ENCODE measurements at regions not wholly inside any gene's neighbourhood (a gene's known extent, or its start where the extent isn't known, plus 50 kb on each side); places are given as distances from the start of the nearest gene placed in this dataset.

GRCh38 chr14:75333606-75334548 lies 55.2 kb downstream of the FOS start:
- Histone ChIP-seq H3K9me3 (no peaks in the 10 kb centered on the region), H3K4me1 (peaks cover 9 to 13% of the 10 kb centered on the region in 2 donors), H3K27me3 (no peaks in the 10 kb centered on the region), H3K27ac (peak overlapping the region; percentile 56 to 68 (median 62)), H3K4me3 (no peak overlapping the region), H3K36me3 (no peaks in the 10 kb centered on the region)
- in situ Hi-C loops (cut with MboI; ENCODE audit: low sequenced_read_pairs in 4 of 4) (no loop called here), intact Hi-C loops (cut with DNase I; ENCODE audit: low total_unique reads) (no loop called here)
- ATAC-seq (peak; percentile 28 to 44), DNase-seq (peak in 1 of 2 donors; percentile 49)
- TF ChIP-seq CTCF (IDR thresholded peaks at IDR 0.05 in 4 of 5, conservative IDR thresholded peaks at IDR 0.05 in 1 of 5): no peak
- TF ChIP-seq POLR2A (IDR thresholded peaks at IDR 0.05): peak; percentile 12 to 34

DNA sequence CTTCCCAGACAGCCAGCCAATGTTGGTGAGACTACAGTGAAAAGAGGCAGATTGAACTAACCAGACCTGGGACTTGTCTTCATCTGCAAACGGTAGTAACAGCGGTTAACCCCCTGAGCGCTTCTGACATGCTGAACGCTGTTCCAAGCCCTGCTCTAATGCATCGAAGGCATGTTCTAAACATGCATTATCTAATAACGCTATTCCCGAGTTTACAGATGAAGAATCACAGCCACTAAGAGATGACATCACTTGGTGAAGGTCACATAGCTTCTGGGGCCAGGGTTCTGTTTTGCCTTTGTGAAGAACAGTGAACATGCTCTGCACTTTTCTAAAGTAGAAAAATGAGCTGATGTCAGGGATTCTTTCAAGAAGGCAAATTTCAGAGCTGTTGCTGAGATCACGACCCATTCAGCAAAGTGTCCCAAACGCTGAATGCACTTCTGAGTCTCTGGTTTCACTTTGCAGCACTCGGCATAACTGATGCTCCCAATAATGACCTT lies 56.0 kb downstream of the FOS start:
- peak overlapping the region; percentile 56 to 68 (median 62) for H3K27ac ChIP-seq
- intact Hi-C loops (cut with DNase I; ENCODE audit: low total_unique reads): no loop called here
- H3K36me3 ChIP-seq: no peaks in the 10 kb centered on the region
- H3K4me3 ChIP-seq: peak overlapping the region in 2 of 4 donors; percentile 7 to 30
- ATAC-seq (peak; percentile 2 to 17), DNase-seq (no peak)
- in situ Hi-C loops (cut with MboI; ENCODE audit: low sequenced_read_pairs in 4 of 4): no loop called here
- TF ChIP-seq POLR2A (IDR thresholded peaks at IDR 0.05) (no peak), CTCF (IDR thresholded peaks at IDR 0.05 in 4 of 5, conservative IDR thresholded peaks at IDR 0.05 in 1 of 5) (no peak)
- no peaks in the 10 kb centered on the region for H3K27me3 ChIP-seq
- H3K4me1 ChIP-seq: peaks cover 17 to 20% of the 10 kb centered on the region in 2 donors
- no peaks in the 10 kb centered on the region for H3K9me3 ChIP-seq

DNA sequence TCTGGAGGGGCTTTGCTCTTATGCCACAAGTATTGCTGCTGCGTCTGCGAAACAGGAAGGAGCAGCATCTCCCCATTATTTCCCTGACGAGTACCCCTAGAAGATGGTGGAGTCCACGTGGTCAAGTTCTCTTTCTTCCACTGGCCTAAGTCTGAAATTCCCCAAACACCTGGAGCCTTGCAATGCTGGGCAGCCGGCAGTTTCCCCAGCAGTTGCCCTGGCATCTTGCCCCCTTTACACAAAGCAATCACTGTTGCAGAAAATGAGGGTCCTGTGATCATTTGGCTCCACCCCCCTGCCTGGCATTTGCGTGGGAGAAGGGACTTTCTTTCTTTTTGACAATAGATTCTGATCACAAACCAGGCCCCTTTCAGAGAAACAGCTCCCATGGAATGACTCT lies 56.9 kb downstream of the FOS start:
- TF ChIP-seq CTCF (IDR thresholded peaks at IDR 0.05 in 4 of 5, conservative IDR thresholded peaks at IDR 0.05 in 1 of 5): no peak
- DNase-seq (no peak), ATAC-seq (no peak)
- H3K27me3 ChIP-seq: no peaks in the 10 kb centered on the region
- in situ Hi-C loops (cut with MboI; ENCODE audit: low sequenced_read_pairs in 4 of 4) (no loop called here), intact Hi-C loops (cut with DNase I; ENCODE audit: low total_unique reads) (no loop called here)
- H3K4me3 ChIP-seq: no peak overlapping the region
- H3K4me1 ChIP-seq: peaks cover 26 to 30% of the 10 kb centered on the region in 2 donors
- no peaks in the 10 kb centered on the region for H3K9me3 ChIP-seq
- no peak overlapping the region for H3K27ac ChIP-seq
- H3K36me3 ChIP-seq: no peaks in the 10 kb centered on the region

DNA sequence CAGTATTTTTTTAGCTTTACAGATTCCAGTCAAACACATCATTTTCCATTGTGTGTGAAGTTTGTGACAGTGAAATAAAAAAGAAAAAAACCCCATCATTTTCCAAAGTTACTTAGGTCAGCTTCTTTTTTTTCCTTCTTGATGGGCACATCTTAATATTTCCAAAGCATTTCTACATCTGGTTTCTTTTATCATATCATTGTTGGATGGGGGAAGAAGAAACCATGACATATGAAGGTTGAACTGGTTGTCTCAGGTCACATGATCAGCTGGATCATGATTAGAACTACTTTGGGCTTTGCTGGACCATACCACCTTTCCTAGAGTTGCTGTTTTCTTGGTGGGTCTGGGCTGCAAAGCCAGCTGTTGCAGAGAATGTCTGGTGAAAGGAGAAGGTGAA lies 59.8 kb downstream of the FOS start:
- Histone ChIP-seq H3K27me3 (no peaks in the 10 kb centered on the region), H3K4me1 (peaks cover 45 to 48% of the 10 kb centered on the region in 2 donors), H3K27ac (peak overlapping the region; percentile 94 to 97 (median 94)), H3K36me3 (no peaks in the 10 kb centered on the region), H3K4me3 (no peak overlapping the region), H3K9me3 (no peaks in the 10 kb centered on the region)
- in situ Hi-C loops (cut with MboI; ENCODE audit: low sequenced_read_pairs in 4 of 4) (no loop called here), intact Hi-C loops (cut with DNase I; ENCODE audit: low total_unique reads) (no loop called here)
- ATAC-seq (no peak), DNase-seq (no peak)
- TF ChIP-seq CTCF (IDR thresholded peaks at IDR 0.05 in 4 of 5, conservative IDR thresholded peaks at IDR 0.05 in 1 of 5): no peak
- TF ChIP-seq POLR2A (IDR thresholded peaks at IDR 0.05): no peak

Data from gastrocnemius medialis (tissue), 4 donors.